Prostate gland (tissue), 2 donors: ENCODE measurements at regions not wholly inside any gene's neighbourhood (a gene's known extent, or its start where the extent isn't known, plus 50 kb on each side); places are given as distances from the start of the nearest gene placed in this dataset.

ENCODE experiments used
- CTCF ChIP-seq, 4 experiments: fragments of 200-600 bp in 2 of 4; fragments of 450-650 bp in 2 of 4; sonication (generic) in 2 of 4; IDR thresholded peaks; 1 replicate in 3 of 4; 2 replicates in 1 of 4; pipeline ENCODE4 v1.5.1; 2016 to 2019; ENCODE audit warnings: antibody characterized with exemption in 4 of 4, mild to moderate bottlenecking in 2 of 4, moderate library complexity in 2 of 4
- POLR2A ChIP-seq: fragments of 450-650 bp; IDR thresholded peaks from one replicate; pipeline ENCODE4 v1.6.1; 2016; ENCODE audit warnings: antibody characterized with exemption, mild to moderate bottlenecking
- POLR2AphosphoS5 ChIP-seq: sonication (generic); formaldehyde crosslinking; IDR thresholded peaks from one replicate; pipeline ENCODE4 v1.6.1; 2017; ENCODE audit warnings: antibody characterized with exemption

DNA sequence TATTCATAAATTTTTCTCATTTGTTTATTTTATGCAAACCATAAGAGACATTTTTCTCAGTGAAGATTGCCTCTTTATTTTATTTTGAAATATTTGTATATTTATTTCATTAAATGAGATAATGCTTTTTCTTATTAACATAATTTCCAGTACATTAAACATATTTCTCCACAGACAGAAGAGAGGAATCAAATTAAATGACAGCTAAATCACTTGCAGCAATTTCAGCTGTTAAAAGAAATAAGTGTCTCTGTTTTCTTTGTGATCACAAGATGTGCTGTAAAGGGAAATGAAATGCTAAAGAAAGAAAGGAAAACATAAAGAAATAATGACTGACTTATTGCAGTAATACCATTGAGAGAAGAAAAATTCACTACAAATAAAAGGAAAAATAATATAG, 414.0 kb upstream of the FANCL start:
- TF ChIP-seq CTCF (IDR thresholded peaks at IDR 0.05) (no peak), POLR2AphosphoS5 (no peak), POLR2A (no peak)
